ENCODE measurements at regions not wholly inside any gene's neighbourhood (a gene's known extent, or its start where the extent isn't known, plus 50 kb on each side); places are given as distances from the start of the nearest gene placed in this dataset.

GRCh38 chr20:7031222-7031621 is 263.7 kb downstream of the BMP2 start:
- TF ChIP-seq RXRA (IDR thresholded peaks at IDR 0.05) (no peak), SP1 (IDR thresholded peaks at IDR 0.05) (no peak), FOXA2 (IDR thresholded peaks at IDR 0.05) (no peak), NR2F2 (IDR thresholded peaks at IDR 0.05) (no peak), CTCF (IDR thresholded peaks at IDR 0.05; ENCODE audit: low read depth, low read length, missing input control) (no peak)
- Histone ChIP-seq H3K9me3 (ENCODE audit: control insufficient read depth in 4 of 4, low read length in 3 of 4) (peaks cover 0 to 3% (median 0%) of the 10 kb centered on the region in 4 donors), H3K27me3 (ENCODE audit: control insufficient read depth in 4 of 4, insufficient read depth in 4 of 4, low read length in 3 of 4) (no peaks in the 10 kb centered on the region), H3K4me3 (ENCODE audit: low read depth in 1 of 3, low read length in 3 of 3) (no peak overlapping the region), H3K36me3 (ENCODE audit: control insufficient read depth in 4 of 4, insufficient read depth in 3 of 4, low read depth in 1 of 4, low read length in 3 of 4) (no peaks in the 10 kb centered on the region), H3K9ac (ENCODE audit: low read depth in 1 of 2, low read length in 2 of 2) (no peak overlapping the region), H3K4me1 (ENCODE audit: control insufficient read depth in 4 of 4, insufficient read depth in 4 of 4, low read length in 3 of 4) (no peaks in the 10 kb centered on the region), H3K27ac (ENCODE audit: low read depth in 1 of 2, low read length in 2 of 2) (no peak overlapping the region)
- no peak for DNase-seq (ENCODE audit: low spot score)
- 31% methylated on average over 1 of the region's 1 CpG for WGBS

GRCh38 chr20:7038029-7038428 is 270.5 kb downstream of the BMP2 start:
- Histone ChIP-seq H3K9me3 (ENCODE audit: control insufficient read depth in 4 of 4, low read length in 3 of 4) (no peaks in the 10 kb centered on the region), H3K4me1 (ENCODE audit: control insufficient read depth in 4 of 4, insufficient read depth in 4 of 4, low read length in 3 of 4) (no peaks in the 10 kb centered on the region), H3K27me3 (ENCODE audit: control insufficient read depth in 4 of 4, insufficient read depth in 4 of 4, low read length in 3 of 4) (no peaks in the 10 kb centered on the region), H3K36me3 (ENCODE audit: control insufficient read depth in 4 of 4, insufficient read depth in 3 of 4, low read depth in 1 of 4, low read length in 3 of 4) (no peaks in the 10 kb centered on the region), H3K4me3 (ENCODE audit: low read depth in 1 of 3, low read length in 3 of 3) (no peak overlapping the region), H3K9ac (ENCODE audit: low read depth in 1 of 2, low read length in 2 of 2) (no peak overlapping the region), H3K27ac (ENCODE audit: low read depth in 1 of 2, low read length in 2 of 2) (no peak overlapping the region)
- no peak for TF ChIP-seq RAD21 (IDR thresholded peaks at IDR 0.05)
- no peak for TF ChIP-seq NR2F2 (IDR thresholded peaks at IDR 0.05)
- TF ChIP-seq FOXA1 (IDR thresholded peaks at IDR 0.05), result no peak
- TF ChIP-seq EGR1 (IDR thresholded peaks at IDR 0.05; ENCODE audit: low read depth in 2 of 2), result no peak
- no peak for TF ChIP-seq ZBTB33 (IDR thresholded peaks at IDR 0.05)
- TF ChIP-seq TAF1 (conservative IDR thresholded peaks at IDR 0.05), result no peak
- no peak for TF ChIP-seq YY1 (IDR thresholded peaks at IDR 0.05)
- TF ChIP-seq REST (IDR thresholded peaks at IDR 0.05), result no peak
- TF ChIP-seq CTCF (IDR thresholded peaks at IDR 0.05; ENCODE audit: low read depth, low read length, missing input control), result no peak
- TF ChIP-seq ATF3 (IDR thresholded peaks at IDR 0.05), result no peak
- TF ChIP-seq MAX (IDR thresholded peaks at IDR 0.05), result no peak
- TF ChIP-seq HNF4G (IDR thresholded peaks at IDR 0.05), result no peak
- TF ChIP-seq RXRA (IDR thresholded peaks at IDR 0.05), result no peak
- TF ChIP-seq HNF4A (conservative IDR thresholded peaks at IDR 0.05), result no peak
- TF ChIP-seq JUND (IDR thresholded peaks at IDR 0.05), result no peak
- no peak for TF ChIP-seq GABPA (IDR thresholded peaks at IDR 0.05 in 1 of 2, conservative IDR thresholded peaks at IDR 0.05 in 1 of 2)
- 73% methylated on average over 2 of the region's 2 CpGs for WGBS
- DNase-seq (ENCODE audit: low spot score), result no peak

Measured in liver (tissue), 8 donors.